Neural crest cell (in vitro differentiated cells): ENCODE measurements at regions not wholly inside any gene's neighbourhood (a gene's known extent, or its start where the extent isn't known, plus 50 kb on each side); places are given as distances from the start of the nearest gene placed in this dataset.
"Not testable (repeated sequence)": the region's sequence is repeated elsewhere in the genome, so short reads cannot be mapped to it uniquely, and the experiment has no call there.

Experiments used
- DNase-seq: peaks from one replicate; pipeline ENCODE4 v3.0.0; 2021; ENCODE audit warnings: low read depth, mixed read lengths, low spot score
- H3K27ac Mint-ChIP-seq: one replicate; pipeline ENCODE4 v1.8.0; 2021; ENCODE audit warnings: mild to moderate bottlenecking, mixed read lengths; ENCODE audit not compliant: unreplicated experiment
- H3K27me3 Mint-ChIP-seq: 2 replicates; pipeline ENCODE4 v1.8.0; 2021; ENCODE audit warnings: low read depth, mild to moderate bottlenecking, mixed read lengths
- H3K36me3 Mint-ChIP-seq: 2 replicates; pipeline ENCODE4 v1.8.0; 2021; ENCODE audit warnings: low read depth, mild to moderate bottlenecking, mixed read lengths
- H3K4me1 Mint-ChIP-seq: 2 replicates; pipeline ENCODE4 v1.8.0; 2021; ENCODE audit warnings: mixed read lengths
- H3K4me3 Mint-ChIP-seq: one replicate; pipeline ENCODE4 v1.8.0; 2021; ENCODE audit warnings: mild to moderate bottlenecking, mixed read lengths
- H3K9me3 Mint-ChIP-seq: 2 replicates; pipeline ENCODE4 v1.8.0; 2021; ENCODE audit warnings: mixed read lengths
- CTCF ChIP-seq: fragments of 200-600 bp; sonication (generic); conservative IDR thresholded peaks from 2 replicates; pipeline ENCODE4 v1.5.0; 2021; ENCODE audit warnings: antibody characterized with exemption, mild to moderate bottlenecking

- no peak overlapping the region for H3K27ac Mint-ChIP-seq
- no peaks in the 10 kb centered on the region for H3K36me3 Mint-ChIP-seq
- H3K4me3 Mint-ChIP-seq, result no peak overlapping the region
- no peak for TF ChIP-seq CTCF
- H3K9me3 Mint-ChIP-seq, result no peaks in the 10 kb centered on the region
- no peaks in the 10 kb centered on the region for H3K27me3 Mint-ChIP-seq
- no peaks in the 10 kb centered on the region for H3K4me1 Mint-ChIP-seq
- DNase-seq, result no peak
Observed at GRCh38 chr9:29625292-29625731, 2052.0 kb upstream of the C9orf72 start.

GRCh38 chr9:29625931-29626330, 2052.7 kb upstream of the C9orf72 start:
- Mint-ChIP-seq H3K4me3 (no peak overlapping the region), H3K36me3 (no peaks in the 10 kb centered on the region), H3K27ac (no peak overlapping the region), H3K27me3 (no peaks in the 10 kb centered on the region), H3K9me3 (no peaks in the 10 kb centered on the region), H3K4me1 (no peaks in the 10 kb centered on the region)
- DNase-seq, result no peak
- no peak for TF ChIP-seq CTCF

- not testable (repeated sequence) for H3K36me3 Mint-ChIP-seq, H3K9me3 Mint-ChIP-seq, H3K27ac Mint-ChIP-seq, H3K27me3 Mint-ChIP-seq, H3K4me3 Mint-ChIP-seq, H3K4me1 Mint-ChIP-seq, DNase-seq
Observed at GRCh38 chr9:29628856-29629255, 2055.6 kb upstream of the C9orf72 start.

GRCh38 chr9:29637471-29638237, 2064.4 kb upstream of the C9orf72 start:
- Mint-ChIP-seq H3K36me3 (no peaks in the 10 kb centered on the region), H3K4me1 (no peaks in the 10 kb centered on the region), H3K27me3 (no peaks in the 10 kb centered on the region), H3K9me3 (no peaks in the 10 kb centered on the region), H3K27ac (no peak overlapping the region), H3K4me3 (no peak overlapping the region)
- no peak for TF ChIP-seq CTCF
- no peak for DNase-seq

- no peaks in the 10 kb centered on the region for H3K4me1 Mint-ChIP-seq
- no peak overlapping the region for H3K27ac Mint-ChIP-seq
- no peak for DNase-seq
- H3K9me3 Mint-ChIP-seq, result no peaks in the 10 kb centered on the region
- no peaks in the 10 kb centered on the region for H3K36me3 Mint-ChIP-seq
- no peaks in the 10 kb centered on the region for H3K27me3 Mint-ChIP-seq
- TF ChIP-seq CTCF, result no peak
- no peak overlapping the region for H3K4me3 Mint-ChIP-seq
Observed at GRCh38 chr9:29640507-29640906, 2067.2 kb upstream of the C9orf72 start.

- Mint-ChIP-seq H3K27ac (no peak overlapping the region), H3K9me3 (no peaks in the 10 kb centered on the region), H3K4me3 (no peak overlapping the region), H3K27me3 (no peaks in the 10 kb centered on the region), H3K36me3 (no peaks in the 10 kb centered on the region), H3K4me1 (no peaks in the 10 kb centered on the region)
- TF ChIP-seq CTCF, result no peak
- no peak for DNase-seq
Observed at GRCh38 chr9:29644514-29644913, 2071.2 kb upstream of the C9orf72 start.
